ENCODE measurements at regions not wholly inside any gene's neighbourhood (a gene's known extent, or its start where the extent isn't known, plus 50 kb on each side); places are given as distances from the start of the nearest gene placed in this dataset.

DNA sequence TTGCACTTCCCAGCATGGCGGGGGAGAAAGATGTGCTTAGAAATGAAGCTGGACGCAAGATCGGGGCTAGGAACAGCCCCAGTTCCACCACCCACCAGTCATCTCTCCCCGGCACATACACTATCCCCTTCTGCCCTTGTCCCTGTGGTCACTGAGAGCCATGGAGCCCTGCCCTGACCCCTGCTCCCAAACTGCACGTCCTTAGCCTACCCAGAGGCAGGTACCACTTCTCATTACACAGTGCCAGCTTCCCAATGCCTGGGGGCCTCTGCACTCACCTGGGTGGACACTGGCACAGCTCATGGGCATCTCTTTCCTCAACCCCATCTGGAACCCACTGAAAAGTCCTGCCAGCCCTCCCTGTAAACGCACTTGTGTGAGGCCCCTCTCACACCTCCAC is 139.3 kb upstream of the PRR20G start:
- 40 to 54% methylated on average over 6 of the region's 6 CpGs for WGBS, 2 donors
- DNase-seq, result no peak
- H3K27me3 ChIP-seq (ENCODE audit: control insufficient read depth in 1 of 2, insufficient read depth in 2 of 2, low read length in 1 of 2), result no peaks in the 10 kb centered on the region

DNA sequence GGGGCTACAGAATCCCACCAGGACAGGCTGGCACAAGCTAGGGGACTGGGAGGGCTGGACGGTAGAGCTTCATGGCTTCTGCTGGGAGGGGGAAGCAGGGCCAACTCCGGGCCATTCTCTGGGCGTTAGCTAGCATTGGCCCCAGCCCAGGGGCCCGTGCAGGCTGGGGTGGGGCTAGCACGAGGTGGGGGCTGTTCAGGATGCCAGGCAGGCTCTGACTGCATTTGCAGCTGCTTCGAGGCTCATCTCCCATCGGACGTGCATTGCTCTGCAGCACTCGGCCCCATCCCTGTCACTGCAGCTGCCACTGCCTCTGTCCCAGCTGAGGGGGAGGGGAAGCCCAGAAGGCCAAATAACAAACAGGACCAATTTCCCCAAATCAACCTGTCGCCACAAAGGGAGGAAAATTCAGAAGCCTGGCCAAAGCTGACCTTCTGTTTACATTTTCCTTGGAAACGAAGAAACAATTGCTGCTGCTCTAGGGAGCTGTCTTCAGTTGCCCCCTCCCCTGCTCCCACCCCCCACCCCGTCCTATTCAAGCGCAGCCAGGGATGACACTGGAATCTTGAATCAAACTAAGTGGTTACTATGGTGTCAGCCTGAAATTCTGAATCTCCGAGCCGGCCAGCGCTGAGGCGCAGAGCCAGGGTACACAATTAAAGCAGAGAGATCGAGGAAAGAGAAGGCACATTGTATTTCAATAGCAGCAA is 138.8 kb upstream of the PRR20G start:
- ATAC-seq (ENCODE audit: low FRiP score) (no peak), DNase-seq (no peak)
- no peaks in the 10 kb centered on the region for H3K27me3 ChIP-seq (ENCODE audit: control insufficient read depth in 1 of 2, insufficient read depth in 2 of 2, low read length in 1 of 2)
- H3K36me3 ChIP-seq (ENCODE audit: control insufficient read depth in 1 of 2, insufficient read depth in 2 of 2, low read length in 1 of 2), result no peaks in the 10 kb centered on the region
- no peak overlapping the region for H3K27ac ChIP-seq (ENCODE audit: low read depth in 1 of 2, low read length in 2 of 2)
- no peaks in the 10 kb centered on the region for H3K4me1 ChIP-seq (ENCODE audit: control insufficient read depth in 1 of 2, insufficient read depth in 2 of 2, low read length in 2 of 2)
- 17 to 20% methylated on average over 18 of the region's 18 CpGs for WGBS, 2 donors
- intact Hi-C loops (cut with DNase I), result no loop called here
- no peak overlapping the region for H3K4me3 ChIP-seq (ENCODE audit: low read length in 2 of 2)
- H3K9me3 ChIP-seq (ENCODE audit: control insufficient read depth, low read length), result no peaks in the 10 kb centered on the region

More for the DNA sequence above, 139.3 kb upstream of the PRR20G start:
- intact Hi-C loops (cut with DNase I), result no loop called here
- Histone ChIP-seq H3K27ac (ENCODE audit: low read depth in 1 of 2, low read length in 2 of 2) (no peak overlapping the region), H3K4me1 (ENCODE audit: control insufficient read depth in 1 of 2, insufficient read depth in 2 of 2, low read length in 2 of 2) (no peaks in the 10 kb centered on the region), H3K36me3 (ENCODE audit: control insufficient read depth in 1 of 2, insufficient read depth in 2 of 2, low read length in 1 of 2) (no peaks in the 10 kb centered on the region), H3K9me3 (ENCODE audit: control insufficient read depth, low read length) (no peaks in the 10 kb centered on the region), H3K4me3 (ENCODE audit: low read length in 2 of 2) (no peak overlapping the region)
- ATAC-seq (ENCODE audit: low FRiP score), result no peak

DNA sequence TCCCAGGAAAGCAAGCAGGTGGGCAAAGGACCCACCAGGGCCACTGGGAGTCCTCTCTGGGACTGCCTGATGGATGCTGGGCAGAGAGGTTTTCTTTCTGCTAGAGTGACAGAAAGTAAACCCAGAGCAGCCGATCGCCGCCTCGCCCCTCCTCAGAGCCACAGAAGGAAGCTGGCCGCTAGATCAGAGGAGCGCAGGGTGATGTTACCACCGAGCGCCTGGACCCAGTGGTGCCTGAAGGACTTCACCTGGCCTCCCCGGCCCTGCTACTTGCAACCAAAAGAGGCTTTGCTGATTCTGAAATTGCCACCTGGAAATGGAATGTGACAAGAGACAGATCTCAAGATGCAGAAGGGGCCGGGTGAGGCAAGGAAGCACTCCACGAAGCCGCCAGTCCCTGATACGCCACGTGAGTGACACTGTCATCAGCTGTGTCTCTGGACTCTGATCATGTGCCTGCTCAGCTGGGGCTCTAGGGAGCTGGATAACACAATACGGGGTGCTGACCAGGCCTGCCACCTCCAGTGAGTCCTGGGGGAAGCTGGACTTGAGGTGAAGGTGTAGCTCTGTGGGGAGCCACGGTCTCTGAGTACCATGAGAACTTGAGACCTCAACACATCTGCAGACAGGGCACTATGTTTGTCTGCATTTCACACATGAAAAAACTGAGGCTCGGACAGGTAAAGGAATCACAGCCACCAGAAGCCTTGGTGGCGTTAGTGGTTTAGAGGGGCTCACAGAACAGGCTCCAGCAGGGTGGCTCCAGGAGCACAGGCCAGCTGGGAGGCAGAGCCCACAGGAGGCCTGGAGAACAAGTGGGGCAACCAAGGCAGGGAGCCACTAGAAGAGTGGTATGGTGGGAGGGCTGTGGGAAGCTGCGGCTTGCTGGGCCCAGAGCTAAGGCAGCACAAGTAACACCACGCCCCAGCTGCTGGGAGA is 137.9 kb upstream of the PRR20G start:
- intact Hi-C loops (cut with DNase I), result no loop called here
- Histone ChIP-seq H3K4me3 (ENCODE audit: low read length in 2 of 2) (no peak overlapping the region), H3K36me3 (ENCODE audit: control insufficient read depth in 1 of 2, insufficient read depth in 2 of 2, low read length in 1 of 2) (no peaks in the 10 kb centered on the region), H3K27ac (ENCODE audit: low read depth in 1 of 2, low read length in 2 of 2) (no peak overlapping the region), H3K4me1 (ENCODE audit: control insufficient read depth in 1 of 2, insufficient read depth in 2 of 2, low read length in 2 of 2) (no peaks in the 10 kb centered on the region), H3K27me3 (ENCODE audit: control insufficient read depth in 1 of 2, insufficient read depth in 2 of 2, low read length in 1 of 2) (no peaks in the 10 kb centered on the region), H3K9me3 (ENCODE audit: control insufficient read depth, low read length) (no peaks in the 10 kb centered on the region)
- ATAC-seq (ENCODE audit: low FRiP score) (no peak), DNase-seq (no peak)
- WGBS, 2 donors, result 82 to 84% methylated on average over 20 of the region's 20 CpGs

DNA sequence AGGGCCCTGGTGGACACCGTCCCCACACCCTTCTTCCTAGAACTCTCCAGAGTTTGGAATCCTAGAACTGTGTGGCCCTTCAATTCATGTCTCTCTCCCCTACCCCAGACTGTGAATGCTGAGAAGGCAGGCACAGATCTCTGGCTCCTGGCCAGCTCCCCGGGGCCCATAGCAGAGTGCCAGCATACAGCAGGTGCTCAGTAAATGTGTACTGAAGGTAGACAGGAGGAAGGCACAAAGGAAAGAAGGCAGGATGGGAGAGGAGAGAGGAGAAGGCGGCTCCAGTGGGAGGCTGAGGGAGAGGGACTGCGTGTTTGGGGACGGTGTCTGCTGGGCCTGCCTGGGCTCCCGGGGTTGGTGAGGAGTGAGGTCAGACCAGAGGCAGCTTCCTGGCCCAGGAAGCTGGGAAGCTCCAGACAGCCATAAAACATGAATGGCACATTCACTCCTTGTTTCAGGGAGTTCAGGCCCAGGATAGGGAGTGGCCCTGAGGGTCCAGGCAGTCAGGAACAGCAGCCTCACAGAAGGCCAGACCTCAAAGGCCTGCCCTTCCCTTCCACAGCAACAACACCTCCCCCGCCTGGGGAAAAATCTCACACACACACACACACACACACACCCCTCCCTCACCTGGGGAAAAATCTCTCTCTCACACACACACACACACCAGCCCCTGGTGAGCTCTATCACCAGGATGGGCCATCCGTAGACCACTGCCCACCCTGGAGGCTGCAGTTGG is 137.1 kb upstream of the PRR20G start:
- Histone ChIP-seq H3K4me3 (ENCODE audit: low read length in 2 of 2) (no peak overlapping the region), H3K27me3 (ENCODE audit: control insufficient read depth in 1 of 2, insufficient read depth in 2 of 2, low read length in 1 of 2) (no peaks in the 10 kb centered on the region), H3K27ac (ENCODE audit: low read depth in 1 of 2, low read length in 2 of 2) (no peak overlapping the region), H3K36me3 (ENCODE audit: control insufficient read depth in 1 of 2, insufficient read depth in 2 of 2, low read length in 1 of 2) (no peaks in the 10 kb centered on the region), H3K4me1 (ENCODE audit: control insufficient read depth in 1 of 2, insufficient read depth in 2 of 2, low read length in 2 of 2) (no peaks in the 10 kb centered on the region), H3K9me3 (ENCODE audit: control insufficient read depth, low read length) (no peaks in the 10 kb centered on the region)
- intact Hi-C loops (cut with DNase I), result no loop called here
- no peak for ATAC-seq (ENCODE audit: low FRiP score)
- WGBS, 2 donors, result 56 to 57% methylated on average over 7 to 8 of the region's 8 CpGs
- DNase-seq, result no peak

DNA sequence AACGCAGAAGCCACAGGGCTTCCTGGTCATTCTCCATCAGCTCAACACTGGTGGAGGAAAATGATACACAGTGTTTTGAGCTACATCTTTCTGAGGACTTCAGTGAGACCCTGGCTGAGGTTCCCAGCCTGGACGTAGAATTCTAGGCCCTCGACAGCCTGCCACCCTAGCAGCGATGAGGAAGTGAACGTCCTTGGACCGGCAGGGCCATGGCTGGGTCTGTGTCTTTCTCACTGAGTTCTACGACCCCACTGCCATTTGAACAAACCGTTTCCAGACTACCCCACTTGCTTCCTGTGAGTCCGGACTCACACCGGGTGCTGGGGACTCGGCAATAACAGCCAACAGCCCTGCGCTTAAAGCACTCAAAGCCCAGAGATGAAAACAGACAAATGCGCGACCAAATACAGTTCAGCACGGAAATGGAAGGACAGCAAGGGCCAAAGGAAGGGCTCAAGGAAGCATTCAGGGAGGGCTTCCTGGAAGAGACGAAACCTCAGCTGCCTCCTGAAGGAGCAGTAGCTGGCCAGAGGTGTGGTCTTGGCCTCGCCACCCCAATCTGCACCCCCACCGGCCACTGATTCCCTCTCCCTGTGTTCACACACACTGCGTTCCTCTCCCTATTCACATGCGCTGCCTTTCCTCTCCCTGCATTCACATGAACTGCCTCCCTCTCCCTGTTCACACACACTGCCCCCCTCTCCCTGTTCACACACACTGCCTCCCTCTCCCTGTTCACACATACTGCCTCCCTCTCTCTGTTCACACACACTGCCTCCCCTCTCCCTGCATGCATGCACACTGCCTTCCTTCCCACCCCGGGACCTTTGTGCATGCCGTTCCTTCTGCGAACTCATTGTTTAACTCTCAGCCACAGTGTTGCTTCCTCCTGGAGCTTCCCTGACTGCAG is 136.3 kb upstream of the PRR20G start:
- H3K4me1 ChIP-seq (ENCODE audit: control insufficient read depth in 1 of 2, insufficient read depth in 2 of 2, low read length in 2 of 2), result no peaks in the 10 kb centered on the region
- H3K4me3 ChIP-seq (ENCODE audit: low read length in 2 of 2), result no peak overlapping the region
- H3K36me3 ChIP-seq (ENCODE audit: control insufficient read depth in 1 of 2, insufficient read depth in 2 of 2, low read length in 1 of 2), result no peaks in the 10 kb centered on the region
- no peaks in the 10 kb centered on the region for H3K27me3 ChIP-seq (ENCODE audit: control insufficient read depth in 1 of 2, insufficient read depth in 2 of 2, low read length in 1 of 2)
- H3K27ac ChIP-seq (ENCODE audit: low read depth in 1 of 2, low read length in 2 of 2), result no peak overlapping the region
- intact Hi-C loops (cut with DNase I), result no loop called here
- DNase-seq (no peak), ATAC-seq (ENCODE audit: low FRiP score) (no peak)
- 71% methylated on average over 23 of the region's 23 CpGs for WGBS, 2 donors
- no peaks in the 10 kb centered on the region for H3K9me3 ChIP-seq (ENCODE audit: control insufficient read depth, low read length)

DNA sequence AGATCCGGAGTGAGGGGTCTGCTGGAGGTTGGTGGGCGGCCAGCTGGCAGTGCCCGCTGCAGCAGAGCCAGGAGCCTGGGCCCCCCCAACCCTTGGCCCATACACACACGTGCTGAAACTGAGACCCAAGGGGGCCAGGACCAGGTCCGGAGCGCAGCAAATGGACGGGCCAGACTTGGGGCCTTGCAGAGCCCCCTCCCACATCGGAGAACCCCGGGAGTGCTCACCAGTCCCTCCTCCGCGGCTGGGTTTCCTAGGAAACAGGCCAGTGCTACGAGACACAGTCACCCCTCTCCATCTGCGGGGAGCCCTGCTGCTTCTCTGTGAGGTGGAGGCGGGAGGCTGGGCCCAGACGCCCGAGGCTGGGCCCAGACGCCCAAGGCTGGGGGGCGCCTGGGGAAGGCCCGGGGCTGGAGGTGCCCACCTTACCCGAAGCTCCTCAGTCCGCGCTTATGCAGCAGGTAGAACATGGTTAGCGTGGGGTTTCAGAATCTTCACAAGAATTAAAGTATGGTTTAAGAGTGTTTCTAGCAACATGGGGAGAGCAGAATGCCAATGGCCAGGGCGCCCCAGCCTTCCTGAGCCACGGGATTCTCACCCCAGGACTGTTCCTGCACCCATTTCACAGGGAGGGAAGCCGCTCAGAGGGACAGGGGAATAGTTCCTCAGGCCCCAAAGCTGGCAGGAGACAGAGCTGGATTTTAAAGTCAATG is 135.0 kb upstream of the PRR20G start:
- no peak overlapping the region for H3K4me3 ChIP-seq (ENCODE audit: low read length in 2 of 2)
- H3K9me3 ChIP-seq (ENCODE audit: control insufficient read depth, low read length), result no peaks in the 10 kb centered on the region
- no peak overlapping the region for H3K27ac ChIP-seq (ENCODE audit: low read depth in 1 of 2, low read length in 2 of 2)
- intact Hi-C loops (cut with DNase I), result no loop called here
- H3K36me3 ChIP-seq (ENCODE audit: control insufficient read depth in 1 of 2, insufficient read depth in 2 of 2, low read length in 1 of 2), result no peaks in the 10 kb centered on the region
- H3K27me3 ChIP-seq (ENCODE audit: control insufficient read depth in 1 of 2, insufficient read depth in 2 of 2, low read length in 1 of 2), result no peaks in the 10 kb centered on the region
- 48 to 49% methylated on average over 26 of the region's 26 CpGs for WGBS, 2 donors
- H3K4me1 ChIP-seq (ENCODE audit: control insufficient read depth in 1 of 2, insufficient read depth in 2 of 2, low read length in 2 of 2), result no peaks in the 10 kb centered on the region
- DNase-seq, result no peak
- ATAC-seq (ENCODE audit: low FRiP score), result no peak

DNA sequence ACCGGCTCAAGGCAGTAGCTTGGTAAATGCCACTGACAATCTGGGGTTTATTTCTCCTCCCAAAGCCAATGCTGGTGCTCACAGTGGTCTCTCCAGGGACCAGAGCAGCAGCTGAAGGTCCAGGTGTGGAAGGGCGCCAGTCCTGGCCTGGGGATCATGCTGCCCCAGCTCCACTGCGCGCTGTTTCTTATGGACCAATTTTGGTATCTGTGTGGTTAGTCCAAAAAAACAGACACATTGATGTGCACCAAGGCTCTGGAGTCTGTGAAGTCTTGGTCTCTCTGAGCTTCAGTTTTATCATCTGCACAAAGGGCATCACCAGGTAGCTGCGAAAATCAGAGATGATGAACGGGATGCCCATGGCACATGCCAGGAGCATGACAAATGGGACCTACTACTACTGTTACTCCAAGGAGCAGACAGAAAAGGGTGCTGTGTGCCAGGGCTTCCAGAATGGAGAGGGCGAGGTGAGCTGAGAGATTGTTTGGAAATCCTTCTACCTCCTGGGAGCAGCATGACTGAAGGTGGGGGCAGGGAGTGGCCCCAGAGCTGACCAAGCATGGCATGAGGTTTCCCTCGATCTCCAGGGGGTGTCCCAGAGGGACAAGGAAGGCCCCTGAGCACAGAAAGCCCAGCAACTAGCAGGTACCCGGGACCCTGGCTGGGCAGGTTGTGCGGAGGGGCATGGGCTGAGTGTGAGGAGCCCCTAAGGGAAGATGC is 134.3 kb upstream of the PRR20G start:
- intact Hi-C loops (cut with DNase I), result no loop called here
- 50 to 64% methylated on average over 10 of the region's 10 CpGs for WGBS, 2 donors
- H3K27me3 ChIP-seq (ENCODE audit: control insufficient read depth in 1 of 2, insufficient read depth in 2 of 2, low read length in 1 of 2), result no peaks in the 10 kb centered on the region
- no peaks in the 10 kb centered on the region for H3K4me1 ChIP-seq (ENCODE audit: control insufficient read depth in 1 of 2, insufficient read depth in 2 of 2, low read length in 2 of 2)
- no peaks in the 10 kb centered on the region for H3K9me3 ChIP-seq (ENCODE audit: control insufficient read depth, low read length)
- ATAC-seq (ENCODE audit: low FRiP score) (no peak), DNase-seq (no peak)
- H3K36me3 ChIP-seq (ENCODE audit: control insufficient read depth in 1 of 2, insufficient read depth in 2 of 2, low read length in 1 of 2), result no peaks in the 10 kb centered on the region
- H3K27ac ChIP-seq (ENCODE audit: low read depth in 1 of 2, low read length in 2 of 2), result no peak overlapping the region
- no peak overlapping the region for H3K4me3 ChIP-seq (ENCODE audit: low read length in 2 of 2)
